WTC11 (cell line): ENCODE measurements at regions not wholly inside any gene's neighbourhood (a gene's known extent, or its start where the extent isn't known, plus 50 kb on each side); places are given as distances from the start of the nearest gene placed in this dataset.

ENCODE experiments used
- ATAC-seq: fragments of 200-7000 bp; cut with Tn5 transposase; 2 replicates; pipeline ENCODE4 v1.10.0; 2021; ENCODE audit warnings: mild to moderate bottlenecking, moderate library complexity
- CTCF ChIA-PET: fragments of 300-600 bp; sonication (Branson Sonifier 250); formaldehyde crosslinking; loops from one replicate; lab custom pipeline; 2021; ENCODE audit warnings: antibody characterized with exemption; lab: Charles Lee
- POLR2A ChIA-PET: fragments of 350-600 bp; sonication (Branson Sonifier 250); formaldehyde crosslinking; loops from one replicate; lab custom pipeline; 2021; ENCODE audit warnings: antibody characterized with exemption; lab: Charles Lee
- DNase-seq: peaks from one replicate; pipeline ENCODE4 v3.0.0; 2021; ENCODE audit warnings: low spot score
- H3K27ac Mint-ChIP-seq: 2 replicates; pipeline ENCODE4 v1.8.0; 2021; ENCODE audit warnings: mixed read lengths
- H3K27me3 Mint-ChIP-seq: 2 replicates; pipeline ENCODE4 v1.8.0; 2021; ENCODE audit warnings: low read depth, mild to moderate bottlenecking, moderate library complexity, mixed read lengths
- H3K36me3 Mint-ChIP-seq: 2 replicates; pipeline ENCODE4 v1.8.0; 2021; ENCODE audit warnings: mixed read lengths
- H3K4me1 Mint-ChIP-seq: 2 replicates; pipeline ENCODE4 v1.8.0; 2022; ENCODE audit warnings: mixed read lengths
- H3K4me3 Mint-ChIP-seq: 2 replicates; pipeline ENCODE4 v1.8.0; 2021; ENCODE audit warnings: mild to moderate bottlenecking, moderate library complexity, mixed read lengths
- H3K9me3 Mint-ChIP-seq: 2 replicates; pipeline ENCODE4 v1.8.0; 2021; ENCODE audit warnings: mixed read lengths
- CBFB ChIP-seq: sonication (generic); formaldehyde crosslinking; IDR thresholded peaks from 2 replicates; pipeline ENCODE4 v1.8.1; 2022; ENCODE audit warnings: mild to moderate bottlenecking, low read depth, missing genetic modification reagents
- ELF4 ChIP-seq: sonication (generic); formaldehyde crosslinking; IDR thresholded peaks from 2 replicates; pipeline ENCODE4 v1.8.1; 2022; ENCODE audit warnings: low read depth, mild to moderate bottlenecking, moderate library complexity, missing genetic modification reagents
- EMX1 ChIP-seq: fragments of 250-450 bp; sonication (Bioruptor Pico); IDR thresholded peaks from 2 replicates; pipeline ENCODE4 v1.8.0; 2021; ENCODE audit warnings: mild to moderate bottlenecking
- FOXK1 ChIP-seq: sonication (generic); formaldehyde crosslinking; IDR thresholded peaks from 2 replicates; pipeline ENCODE4 v1.8.0; 2022; ENCODE audit warnings: mild to moderate bottlenecking, moderate library complexity, missing genetic modification reagents
- GABPB1 ChIP-seq: sonication (generic); formaldehyde crosslinking; IDR thresholded peaks from 2 replicates; pipeline ENCODE4 v1.8.1; 2023; ENCODE audit warnings: mild to moderate bottlenecking, missing genetic modification reagents
- HMGA2 ChIP-seq: fragments of 250-450 bp; sonication (Bioruptor Pico); IDR thresholded peaks from 2 replicates; pipeline ENCODE4 v1.4.0; 2021; ENCODE audit warnings: mild to moderate bottlenecking, moderate library complexity
- KAT7 ChIP-seq: sonication (generic); formaldehyde crosslinking; IDR thresholded peaks from 2 replicates; pipeline ENCODE4 v1.8.1; 2023; ENCODE audit warnings: missing genetic modification reagents, mild to moderate bottlenecking, borderline replicate concordance
- NR2C2 ChIP-seq: sonication (generic); formaldehyde crosslinking; IDR thresholded peaks from 2 replicates; pipeline ENCODE4 v1.8.0; 2022; ENCODE audit warnings: mild to moderate bottlenecking, missing genetic modification reagents
- ZBTB21 ChIP-seq: sonication (generic); formaldehyde crosslinking; IDR thresholded peaks from 2 replicates; pipeline ENCODE4 v1.8.1; 2023; ENCODE audit warnings: mild to moderate bottlenecking, missing genetic modification reagents, borderline replicate concordance
- ZNF138 ChIP-seq: sonication (generic); formaldehyde crosslinking; conservative IDR thresholded peaks from 2 replicates; pipeline ENCODE4 v1.8.1; 2022; ENCODE audit warnings: mild to moderate bottlenecking, moderate library complexity, missing genetic modification reagents
- TF ChIP-seq, protein P1 (sequence below): sonication (generic); formaldehyde crosslinking; conservative IDR thresholded peaks from 2 replicates; pipeline ENCODE4 v1.8.1; 2023; ENCODE audit warnings: mild to moderate bottlenecking, low read depth, missing genetic modification reagents, moderate library complexity
- TF ChIP-seq, protein P2 (sequence below): sonication (generic); formaldehyde crosslinking; IDR thresholded peaks from 2 replicates; pipeline ENCODE4 v1.8.1; 2023; ENCODE audit warnings: mild to moderate bottlenecking, missing genetic modification reagents
- TF ChIP-seq, protein P3 (sequence below): sonication (generic); formaldehyde crosslinking; IDR thresholded peaks from 2 replicates; pipeline ENCODE4 v1.8.1; 2023; ENCODE audit warnings: mild to moderate bottlenecking, missing genetic modification reagents, borderline replicate concordance
- TF ChIP-seq, protein P4 (sequence below): sonication (generic); formaldehyde crosslinking; IDR thresholded peaks from 2 replicates; pipeline ENCODE4 v1.8.0; 2023; ENCODE audit warnings: missing genetic modification reagents
- TF ChIP-seq, protein P5 (sequence below): fragments of 250-450 bp; sonication (Bioruptor Pico); IDR thresholded peaks from 2 replicates; pipeline ENCODE4 v1.8.0; 2021; ENCODE audit warnings: mild to moderate bottlenecking
- TF ChIP-seq, protein P6 (sequence below): fragments of 250-450 bp; sonication (Bioruptor Pico); conservative IDR thresholded peaks from 2 replicates; pipeline ENCODE4 v1.9.0; 2021; ENCODE audit warnings: mild to moderate bottlenecking
- TF ChIP-seq, protein P7 (sequence below): sonication (generic); formaldehyde crosslinking; IDR thresholded peaks from 2 replicates; pipeline ENCODE4 v1.8.1; 2023; ENCODE audit warnings: mild to moderate bottlenecking, missing genetic modification reagents

DNA sequence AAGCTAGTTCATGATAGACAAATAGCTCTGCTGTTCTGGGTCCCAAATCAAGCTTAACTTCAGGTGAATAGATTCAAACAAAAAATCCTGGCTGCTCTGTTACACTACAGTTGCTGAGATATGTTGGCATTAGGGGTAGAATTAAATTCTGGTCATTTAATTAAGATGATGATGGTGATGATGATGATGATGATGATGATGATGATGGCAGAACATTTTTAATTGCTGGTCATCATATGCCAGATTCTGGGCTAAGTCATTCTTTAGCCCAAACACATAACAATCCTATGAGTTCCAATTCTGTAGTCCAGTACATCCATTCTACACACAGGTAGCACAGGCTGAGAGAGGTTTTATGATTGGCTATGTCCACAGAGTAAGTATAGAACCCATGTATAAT, 741.5 kb downstream of the STIM2 start (continued):
- TF ChIP-seq, protein P1, sequence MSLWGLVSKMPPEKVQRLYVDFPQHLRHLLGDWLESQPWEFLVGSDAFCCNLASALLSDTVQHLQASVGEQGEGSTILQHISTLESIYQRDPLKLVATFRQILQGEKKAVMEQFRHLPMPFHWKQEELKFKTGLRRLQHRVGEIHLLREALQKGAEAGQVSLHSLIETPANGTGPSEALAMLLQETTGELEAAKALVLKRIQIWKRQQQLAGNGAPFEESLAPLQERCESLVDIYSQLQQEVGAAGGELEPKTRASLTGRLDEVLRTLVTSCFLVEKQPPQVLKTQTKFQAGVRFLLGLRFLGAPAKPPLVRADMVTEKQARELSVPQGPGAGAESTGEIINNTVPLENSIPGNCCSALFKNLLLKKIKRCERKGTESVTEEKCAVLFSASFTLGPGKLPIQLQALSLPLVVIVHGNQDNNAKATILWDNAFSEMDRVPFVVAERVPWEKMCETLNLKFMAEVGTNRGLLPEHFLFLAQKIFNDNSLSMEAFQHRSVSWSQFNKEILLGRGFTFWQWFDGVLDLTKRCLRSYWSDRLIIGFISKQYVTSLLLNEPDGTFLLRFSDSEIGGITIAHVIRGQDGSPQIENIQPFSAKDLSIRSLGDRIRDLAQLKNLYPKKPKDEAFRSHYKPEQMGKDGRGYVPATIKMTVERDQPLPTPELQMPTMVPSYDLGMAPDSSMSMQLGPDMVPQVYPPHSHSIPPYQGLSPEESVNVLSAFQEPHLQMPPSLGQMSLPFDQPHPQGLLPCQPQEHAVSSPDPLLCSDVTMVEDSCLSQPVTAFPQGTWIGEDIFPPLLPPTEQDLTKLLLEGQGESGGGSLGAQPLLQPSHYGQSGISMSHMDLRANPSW (CRISPR knock-in tag), result no peak
- TF ChIP-seq ZBTB21 (CRISPR knock-in tag) (no peak), CBFB (no peak), KAT7 (no peak)
- TF ChIP-seq, protein P2, sequence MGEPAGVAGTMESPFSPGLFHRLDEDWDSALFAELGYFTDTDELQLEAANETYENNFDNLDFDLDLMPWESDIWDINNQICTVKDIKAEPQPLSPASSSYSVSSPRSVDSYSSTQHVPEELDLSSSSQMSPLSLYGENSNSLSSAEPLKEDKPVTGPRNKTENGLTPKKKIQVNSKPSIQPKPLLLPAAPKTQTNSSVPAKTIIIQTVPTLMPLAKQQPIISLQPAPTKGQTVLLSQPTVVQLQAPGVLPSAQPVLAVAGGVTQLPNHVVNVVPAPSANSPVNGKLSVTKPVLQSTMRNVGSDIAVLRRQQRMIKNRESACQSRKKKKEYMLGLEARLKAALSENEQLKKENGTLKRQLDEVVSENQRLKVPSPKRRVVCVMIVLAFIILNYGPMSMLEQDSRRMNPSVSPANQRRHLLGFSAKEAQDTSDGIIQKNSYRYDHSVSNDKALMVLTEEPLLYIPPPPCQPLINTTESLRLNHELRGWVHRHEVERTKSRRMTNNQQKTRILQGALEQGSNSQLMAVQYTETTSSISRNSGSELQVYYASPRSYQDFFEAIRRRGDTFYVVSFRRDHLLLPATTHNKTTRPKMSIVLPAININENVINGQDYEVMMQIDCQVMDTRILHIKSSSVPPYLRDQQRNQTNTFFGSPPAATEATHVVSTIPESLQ (CRISPR knock-in tag), result no peak
- TF ChIP-seq, protein P3, sequence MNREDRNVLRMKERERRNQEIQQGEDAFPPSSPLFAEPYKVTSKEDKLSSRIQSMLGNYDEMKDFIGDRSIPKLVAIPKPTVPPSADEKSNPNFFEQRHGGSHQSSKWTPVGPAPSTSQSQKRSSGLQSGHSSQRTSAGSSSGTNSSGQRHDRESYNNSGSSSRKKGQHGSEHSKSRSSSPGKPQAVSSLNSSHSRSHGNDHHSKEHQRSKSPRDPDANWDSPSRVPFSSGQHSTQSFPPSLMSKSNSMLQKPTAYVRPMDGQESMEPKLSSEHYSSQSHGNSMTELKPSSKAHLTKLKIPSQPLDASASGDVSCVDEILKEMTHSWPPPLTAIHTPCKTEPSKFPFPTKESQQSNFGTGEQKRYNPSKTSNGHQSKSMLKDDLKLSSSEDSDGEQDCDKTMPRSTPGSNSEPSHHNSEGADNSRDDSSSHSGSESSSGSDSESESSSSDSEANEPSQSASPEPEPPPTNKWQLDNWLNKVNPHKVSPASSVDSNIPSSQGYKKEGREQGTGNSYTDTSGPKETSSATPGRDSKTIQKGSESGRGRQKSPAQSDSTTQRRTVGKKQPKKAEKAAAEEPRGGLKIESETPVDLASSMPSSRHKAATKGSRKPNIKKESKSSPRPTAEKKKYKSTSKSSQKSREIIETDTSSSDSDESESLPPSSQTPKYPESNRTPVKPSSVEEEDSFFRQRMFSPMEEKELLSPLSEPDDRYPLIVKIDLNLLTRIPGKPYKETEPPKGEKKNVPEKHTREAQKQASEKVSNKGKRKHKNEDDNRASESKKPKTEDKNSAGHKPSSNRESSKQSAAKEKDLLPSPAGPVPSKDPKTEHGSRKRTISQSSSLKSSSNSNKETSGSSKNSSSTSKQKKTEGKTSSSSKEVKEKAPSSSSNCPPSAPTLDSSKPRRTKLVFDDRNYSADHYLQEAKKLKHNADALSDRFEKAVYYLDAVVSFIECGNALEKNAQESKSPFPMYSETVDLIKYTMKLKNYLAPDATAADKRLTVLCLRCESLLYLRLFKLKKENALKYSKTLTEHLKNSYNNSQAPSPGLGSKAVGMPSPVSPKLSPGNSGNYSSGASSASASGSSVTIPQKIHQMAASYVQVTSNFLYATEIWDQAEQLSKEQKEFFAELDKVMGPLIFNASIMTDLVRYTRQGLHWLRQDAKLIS, result no peak
- TF ChIP-seq, protein P4, sequence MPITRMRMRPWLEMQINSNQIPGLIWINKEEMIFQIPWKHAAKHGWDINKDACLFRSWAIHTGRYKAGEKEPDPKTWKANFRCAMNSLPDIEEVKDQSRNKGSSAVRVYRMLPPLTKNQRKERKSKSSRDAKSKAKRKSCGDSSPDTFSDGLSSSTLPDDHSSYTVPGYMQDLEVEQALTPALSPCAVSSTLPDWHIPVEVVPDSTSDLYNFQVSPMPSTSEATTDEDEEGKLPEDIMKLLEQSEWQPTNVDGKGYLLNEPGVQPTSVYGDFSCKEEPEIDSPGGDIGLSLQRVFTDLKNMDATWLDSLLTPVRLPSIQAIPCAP (CRISPR knock-in tag), result no peak

DNA sequence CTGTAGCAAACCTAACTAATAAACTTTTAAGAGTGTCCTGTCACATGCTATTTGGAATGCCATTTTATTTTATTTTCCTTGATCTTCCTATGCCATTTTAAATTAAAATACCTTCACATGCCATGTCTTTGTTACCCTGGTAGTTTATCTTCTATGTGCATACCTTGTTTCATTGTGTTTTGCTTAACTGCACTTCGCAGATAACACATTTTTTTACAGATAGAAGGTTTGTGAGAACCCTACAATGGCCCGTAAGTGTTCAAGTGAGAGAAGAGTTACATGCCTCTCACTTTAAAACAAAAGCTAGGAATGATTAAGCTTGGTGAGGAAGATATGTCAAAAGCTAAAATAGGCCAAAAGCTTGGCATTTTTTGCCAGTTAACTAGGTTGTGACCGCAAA, 744.1 kb downstream of the STIM2 start:
- H3K36me3 Mint-ChIP-seq, result peaks cover 8% of the 10 kb centered on the region
- H3K27me3 Mint-ChIP-seq, result no peaks in the 10 kb centered on the region
- ChIA-PET CTCF (no interaction called here), POLR2A (no interaction called here)
- H3K4me1 Mint-ChIP-seq, result 0 out of 2 replicates have a peak, but pooled peaks cover 3% of the 10 kb centered on the region
- H3K9me3 Mint-ChIP-seq, result peaks cover 15% of the 10 kb centered on the region
- H3K4me3 Mint-ChIP-seq, result no peak overlapping the region
- no peak overlapping the region for H3K27ac Mint-ChIP-seq
- no peak for ATAC-seq
- no peak for DNase-seq
- TF ChIP-seq, protein P5, sequence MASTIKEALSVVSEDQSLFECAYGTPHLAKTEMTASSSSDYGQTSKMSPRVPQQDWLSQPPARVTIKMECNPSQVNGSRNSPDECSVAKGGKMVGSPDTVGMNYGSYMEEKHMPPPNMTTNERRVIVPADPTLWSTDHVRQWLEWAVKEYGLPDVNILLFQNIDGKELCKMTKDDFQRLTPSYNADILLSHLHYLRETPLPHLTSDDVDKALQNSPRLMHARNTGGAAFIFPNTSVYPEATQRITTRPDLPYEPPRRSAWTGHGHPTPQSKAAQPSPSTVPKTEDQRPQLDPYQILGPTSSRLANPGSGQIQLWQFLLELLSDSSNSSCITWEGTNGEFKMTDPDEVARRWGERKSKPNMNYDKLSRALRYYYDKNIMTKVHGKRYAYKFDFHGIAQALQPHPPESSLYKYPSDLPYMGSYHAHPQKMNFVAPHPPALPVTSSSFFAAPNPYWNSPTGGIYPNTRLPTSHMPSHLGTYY, result no peak
- TF ChIP-seq ELF4 (CRISPR knock-in tag) (no peak), ZNF138 (no peak), NR2C2 (CRISPR knock-in tag) (no peak), HMGA2 (no peak), ZBTB21 (CRISPR knock-in tag) (no peak), GABPB1 (CRISPR knock-in tag) (no peak), EMX1 (CRISPR knock-in tag) (no peak), FOXK1 (CRISPR knock-in tag) (no peak)
- TF ChIP-seq, protein P3, result no peak
- TF ChIP-seq, protein P6, sequence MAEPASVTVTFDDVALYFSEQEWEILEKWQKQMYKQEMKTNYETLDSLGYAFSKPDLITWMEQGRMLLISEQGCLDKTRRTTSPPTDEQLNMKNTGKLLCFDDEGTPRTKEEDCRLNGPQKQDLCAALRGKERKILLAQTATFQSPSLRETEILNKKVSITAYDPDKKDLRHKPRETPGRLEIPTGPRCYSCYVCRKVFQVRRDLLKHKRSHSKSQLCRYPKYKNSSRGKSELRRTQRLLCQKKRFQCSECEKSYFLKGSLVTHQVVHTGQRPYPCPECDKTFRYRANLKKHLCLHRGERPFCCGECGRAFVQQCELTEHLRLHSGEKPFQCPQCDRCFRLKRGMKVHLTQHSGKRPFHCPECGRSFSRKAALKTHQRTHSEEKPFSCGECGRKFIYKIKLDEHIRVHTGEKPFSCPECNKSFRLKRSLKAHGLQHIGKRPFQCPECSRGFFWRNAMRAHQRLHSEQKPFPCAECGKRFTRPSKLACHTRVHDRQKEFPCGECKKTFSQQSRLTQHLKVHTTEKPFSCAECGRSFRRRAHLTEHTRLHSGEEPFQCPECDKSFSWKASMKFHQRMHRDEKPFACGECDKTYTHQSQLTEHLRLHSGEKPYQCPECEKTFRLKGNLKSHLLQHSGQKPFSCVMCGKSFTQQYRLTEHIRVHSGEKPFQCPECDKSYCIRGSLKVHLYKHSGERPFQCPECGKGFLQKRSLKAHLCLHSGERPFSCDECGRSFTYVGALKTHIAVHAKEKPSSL (CRISPR knock-in tag), result no peak
- TF ChIP-seq, protein P7, sequence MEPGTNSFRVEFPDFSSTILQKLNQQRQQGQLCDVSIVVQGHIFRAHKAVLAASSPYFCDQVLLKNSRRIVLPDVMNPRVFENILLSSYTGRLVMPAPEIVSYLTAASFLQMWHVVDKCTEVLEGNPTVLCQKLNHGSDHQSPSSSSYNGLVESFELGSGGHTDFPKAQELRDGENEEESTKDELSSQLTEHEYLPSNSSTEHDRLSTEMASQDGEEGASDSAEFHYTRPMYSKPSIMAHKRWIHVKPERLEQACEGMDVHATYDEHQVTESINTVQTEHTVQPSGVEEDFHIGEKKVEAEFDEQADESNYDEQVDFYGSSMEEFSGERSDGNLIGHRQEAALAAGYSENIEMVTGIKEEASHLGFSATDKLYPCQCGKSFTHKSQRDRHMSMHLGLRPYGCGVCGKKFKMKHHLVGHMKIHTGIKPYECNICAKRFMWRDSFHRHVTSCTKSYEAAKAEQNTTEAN (CRISPR knock-in tag), result no peak
